Skeletal muscle tissue (tissue), 3 donors: ENCODE measurements at regions not wholly inside any gene's neighbourhood (a gene's known extent, or its start where the extent isn't known, plus 50 kb on each side); places are given as distances from the start of the nearest gene placed in this dataset.
A peak's percentile ranks its signal among the peaks of the same experiment; 100 is the strongest.

Source experiments
- H3K27ac ChIP-seq: one replicate; pipeline ENCODE4 v1.7.0; 2013; ENCODE audit warnings: mild to moderate bottlenecking, low read depth, low read length, inconsistent platforms
- H3K27me3 ChIP-seq, 3 donors: one replicate each; pipeline ENCODE4 v1.7.0; 2013; ENCODE audit warnings: low read length in 3 of 3; ENCODE audit not compliant: control insufficient read depth in 3 of 3, insufficient read depth in 3 of 3
- H3K36me3 ChIP-seq, 3 donors: one replicate each; pipeline ENCODE4 v1.7.0; 2013; ENCODE audit warnings: low read length in 3 of 3; ENCODE audit not compliant: control insufficient read depth in 3 of 3, insufficient read depth in 3 of 3
- H3K4me1 ChIP-seq, 3 donors: one replicate each; pipeline ENCODE4 v1.7.0; 2013; ENCODE audit warnings: low read length in 3 of 3, mild to moderate bottlenecking in 3 of 3; ENCODE audit not compliant: control insufficient read depth in 3 of 3, insufficient read depth in 3 of 3
- H3K4me3 ChIP-seq, 3 donors: one replicate each; pipeline ENCODE4 v1.7.0; 2013; ENCODE audit warnings: low read length in 3 of 3
- H3K9ac ChIP-seq, 3 donors: one replicate each; pipeline ENCODE4 v1.7.0; 2013; ENCODE audit warnings: low read length in 3 of 3, mild to moderate bottlenecking in 3 of 3, moderate library complexity in 2 of 3, low read depth in 1 of 3
- H3K9me3 ChIP-seq, 3 donors: one replicate each; pipeline ENCODE4 v1.7.0; 2013; ENCODE audit warnings: low read length in 3 of 3; ENCODE audit not compliant: control insufficient read depth in 3 of 3
- donor health status: Osteomylitis.

GRCh38 chr17:78291944-78292910 lies 60.8 kb downstream of the TMEM235 start:
- H3K4me3 ChIP-seq: peak overlapping the region in 1 of 3 donors; percentile 19
- H3K27me3 ChIP-seq: no peaks in the 10 kb centered on the region
- no peaks in the 10 kb centered on the region for H3K36me3 ChIP-seq
- peak overlapping the region; percentile 44 for H3K27ac ChIP-seq
- H3K9ac ChIP-seq: peak overlapping the region; percentile 12 to 68 (median 36)
- H3K4me1 ChIP-seq: peaks cover 20 to 22% (median 22%) of the 10 kb centered on the region in 3 donors
- no peaks in the 10 kb centered on the region for H3K9me3 ChIP-seq

- H3K27ac ChIP-seq: no peak overlapping the region
- no peak overlapping the region for H3K9ac ChIP-seq
- no peaks in the 10 kb centered on the region for H3K9me3 ChIP-seq
- peaks cover 20 to 22% (median 21%) of the 10 kb centered on the region in 3 donors for H3K4me1 ChIP-seq
- H3K27me3 ChIP-seq: no peaks in the 10 kb centered on the region
- no peaks in the 10 kb centered on the region for H3K36me3 ChIP-seq
- H3K4me3 ChIP-seq: no peak overlapping the region
These were observed 59.3 kb downstream of the TMEM235 start for GRCh38 chr17:78290721-78291120.
